H1 (cell line): ENCODE measurements at regions not wholly inside any gene's neighbourhood (a gene's known extent, or its start where the extent isn't known, plus 50 kb on each side); places are given as distances from the start of the nearest gene placed in this dataset.

Source experiments
- CHD7 ChIP-seq: fragments of 300-600 bp; sonication (generic); IDR thresholded peaks from 2 replicates; pipeline ENCODE4 v1.7.1; 2012; ENCODE audit warnings: low read length, moderate library complexity, mild to moderate bottlenecking, inconsistent platforms; ENCODE audit not compliant: insufficient replicate concordance

GRCh38 chr4:79695848-79696247 is 287.8 kb upstream of the GK2 start (continued):
- no peak for TF ChIP-seq CHD7
